Pulmonary artery endothelial cell (primary cell): ENCODE measurements at regions not wholly inside any gene's neighbourhood (a gene's known extent, or its start where the extent isn't known, plus 50 kb on each side); places are given as distances from the start of the nearest gene placed in this dataset.
"Not testable (repeated sequence)": the region's sequence is repeated elsewhere in the genome, so short reads cannot be mapped to it uniquely, and the experiment has no call there.

Source experiments
- DNase-seq: peaks from one replicate; pipeline ENCODE4 v3.0.0-alpha.2; 2011; ENCODE audit warnings: low read depth, low spot score

DNA sequence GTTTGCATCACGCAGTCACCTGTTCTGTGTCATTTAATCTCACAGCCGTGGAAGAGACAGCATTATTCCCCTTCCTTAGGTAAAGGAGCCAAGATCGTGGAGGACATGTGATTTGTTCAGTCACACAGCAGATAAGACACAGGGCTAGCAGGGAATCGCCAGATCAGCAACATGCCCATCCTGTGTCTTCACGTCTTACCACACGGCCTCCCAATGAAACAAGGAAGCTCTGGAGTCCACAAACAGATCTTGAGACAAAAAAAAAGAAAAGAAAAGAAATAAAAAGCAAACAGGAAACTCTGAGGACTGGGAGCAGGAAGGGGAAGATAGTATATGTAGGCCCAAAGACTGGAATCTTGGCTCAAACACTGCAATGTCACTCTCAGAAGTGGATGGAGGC, 155.3 kb downstream of the ADSS2 start:
- DNase-seq: no peak

DNA sequence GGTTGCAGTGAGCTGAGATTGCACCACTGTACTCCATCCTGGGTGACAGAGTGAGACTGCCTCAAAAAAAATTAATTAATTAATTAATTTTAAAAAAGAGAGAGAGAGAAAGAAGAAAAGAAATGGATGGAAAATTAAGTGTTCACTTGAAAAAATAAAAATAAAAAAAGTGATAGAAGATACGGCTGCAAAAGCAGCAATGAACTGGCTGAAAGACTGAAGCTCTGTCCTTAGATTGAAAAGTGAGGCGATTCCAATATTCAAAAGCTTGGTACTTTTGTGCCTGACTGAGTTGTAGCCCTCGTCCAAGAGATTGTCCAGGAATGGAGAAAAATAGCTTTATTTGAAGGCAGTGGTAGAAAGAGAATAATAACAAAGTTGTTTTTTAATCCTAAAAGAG, 154.6 kb downstream of the ADSS2 start:
- DNase-seq: no peak

DNA sequence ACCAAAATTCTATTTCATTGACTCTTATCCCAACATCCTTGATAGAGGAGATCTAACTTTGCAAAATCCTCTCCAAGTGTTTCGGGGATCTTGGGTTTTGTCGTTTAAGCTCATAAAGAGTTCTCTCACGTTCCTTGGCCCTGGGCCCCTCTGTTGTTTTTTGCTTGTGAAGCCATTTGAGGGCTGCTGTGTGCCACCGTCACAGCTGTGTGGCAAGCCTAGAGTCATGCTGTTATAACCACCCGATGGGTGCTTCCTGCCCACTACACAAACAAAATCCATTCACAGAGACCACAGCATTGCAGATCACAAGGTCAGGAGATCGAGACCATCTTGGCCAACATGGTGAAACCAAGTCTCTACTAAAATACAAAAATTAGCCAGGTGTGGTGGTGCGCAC, 154.1 kb downstream of the ADSS2 start:
- no peak for DNase-seq

DNA sequence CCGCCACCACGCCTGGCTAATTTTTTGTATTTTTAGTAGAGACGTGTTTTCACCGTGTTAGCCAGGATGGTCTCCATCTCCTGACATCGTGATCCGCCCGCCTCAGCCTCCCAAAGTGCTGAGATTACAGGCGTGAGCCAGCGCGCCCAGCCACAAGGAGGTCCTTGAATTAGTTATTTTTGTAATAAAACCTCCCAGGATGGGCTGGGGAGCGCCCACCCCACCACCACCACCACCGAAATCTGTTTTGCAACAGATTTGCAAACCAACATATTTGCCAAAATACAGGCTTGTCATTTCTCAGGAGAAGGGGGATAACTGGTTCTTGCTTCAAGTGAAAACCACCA, 151.7 kb downstream of the ADSS2 start:
- DNase-seq: not testable (repeated sequence)

DNA sequence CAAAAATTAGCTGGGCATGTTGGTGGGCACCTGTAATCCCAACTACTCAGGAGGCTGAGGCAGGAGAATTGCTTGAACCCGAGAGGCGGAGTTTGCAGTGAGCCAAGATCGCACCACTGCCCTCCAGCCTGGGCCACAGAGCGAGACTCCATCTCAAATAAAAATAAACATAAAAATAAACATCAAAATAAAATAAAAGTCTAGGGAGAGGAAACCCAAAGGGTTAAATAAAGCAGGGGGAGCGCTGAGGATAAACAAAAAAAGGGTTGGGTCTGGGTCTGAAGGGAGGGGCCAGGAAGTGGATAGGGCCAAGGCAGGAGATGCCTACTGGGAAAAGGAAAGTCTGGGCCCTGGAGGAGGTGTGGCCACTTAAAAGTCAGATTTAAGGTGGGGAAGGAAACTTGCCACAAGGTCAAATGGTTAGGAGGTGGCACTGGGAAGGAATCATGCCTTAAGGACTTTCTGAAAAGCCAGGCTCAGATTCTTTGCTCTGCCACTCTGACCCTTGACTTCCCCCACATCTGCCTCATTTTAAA, 150.0 kb downstream of the ADSS2 start:
- no peak for DNase-seq

DNA sequence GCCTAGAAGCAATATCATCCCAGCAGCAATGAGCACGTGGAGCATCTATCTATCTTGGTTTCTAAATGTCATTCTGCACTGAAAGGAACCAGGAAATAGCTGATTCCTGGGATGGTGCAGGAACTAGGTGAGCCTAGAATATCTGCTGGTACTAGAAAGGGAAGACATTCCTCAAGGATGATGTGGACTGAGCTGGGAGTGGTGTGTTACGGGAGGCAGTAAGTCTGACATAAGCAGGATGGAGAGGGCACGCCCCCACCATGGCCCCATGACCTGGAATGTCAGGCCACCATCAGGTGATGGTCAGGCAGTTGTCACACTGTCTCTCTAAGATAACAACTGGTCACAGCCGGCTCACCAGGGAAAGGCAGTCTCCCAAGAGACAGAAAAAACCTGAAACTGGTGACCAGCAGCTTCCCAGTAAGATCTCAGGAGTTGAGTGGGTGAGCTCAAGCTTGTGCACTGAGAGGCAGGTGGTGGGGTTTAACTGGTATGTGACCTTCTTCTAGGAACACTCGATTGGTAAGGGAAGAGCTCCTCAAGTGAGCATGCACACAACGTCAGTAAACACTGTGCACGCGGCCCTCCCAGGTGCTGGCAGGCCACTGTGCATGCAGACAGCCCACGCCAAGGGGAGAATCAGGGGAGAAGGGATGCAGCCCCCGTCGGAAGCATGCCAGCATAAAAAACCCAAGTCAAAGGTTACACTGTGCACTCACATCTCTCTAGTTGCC, 148.7 kb downstream of the ADSS2 start:
- no peak for DNase-seq

DNA sequence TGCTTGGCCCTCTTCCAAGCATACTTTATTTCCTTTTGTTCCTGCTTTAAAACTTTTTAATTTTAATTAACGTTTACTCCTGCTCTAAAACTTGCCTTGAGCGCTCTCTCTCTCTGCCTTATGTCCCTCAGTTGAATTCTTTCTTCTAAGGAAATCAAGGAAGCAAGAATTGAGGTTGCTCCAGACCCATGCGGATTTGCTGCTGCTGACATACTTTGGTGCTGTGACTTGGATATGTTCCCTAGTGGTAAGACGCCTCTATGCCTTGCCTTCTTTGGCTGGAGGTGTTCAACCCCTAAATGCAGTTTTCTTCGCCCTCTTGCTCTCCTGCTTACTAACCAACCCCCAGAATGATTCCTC, 148.1 kb downstream of the ADSS2 start:
- no peak for DNase-seq

DNA sequence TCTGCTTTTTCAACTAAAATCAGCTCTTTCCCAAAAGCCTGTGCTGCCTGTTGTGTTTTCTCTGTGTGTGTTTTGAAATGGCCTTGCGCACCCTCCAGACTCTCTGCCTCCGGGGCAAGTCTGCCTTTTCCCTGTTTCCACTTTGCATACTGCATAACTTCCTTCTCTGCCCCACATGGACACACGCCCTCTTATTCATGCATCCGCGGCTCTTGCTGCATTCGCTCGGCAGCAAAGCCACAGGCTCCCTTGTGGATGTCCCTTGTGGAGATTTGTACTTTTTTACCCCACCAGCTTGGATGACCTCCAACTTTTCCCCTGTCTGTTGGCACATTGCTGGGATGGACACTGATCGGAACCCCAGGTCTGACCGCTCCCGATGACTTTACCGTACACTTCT, 147.6 kb downstream of the ADSS2 start:
- no peak for DNase-seq

DNA sequence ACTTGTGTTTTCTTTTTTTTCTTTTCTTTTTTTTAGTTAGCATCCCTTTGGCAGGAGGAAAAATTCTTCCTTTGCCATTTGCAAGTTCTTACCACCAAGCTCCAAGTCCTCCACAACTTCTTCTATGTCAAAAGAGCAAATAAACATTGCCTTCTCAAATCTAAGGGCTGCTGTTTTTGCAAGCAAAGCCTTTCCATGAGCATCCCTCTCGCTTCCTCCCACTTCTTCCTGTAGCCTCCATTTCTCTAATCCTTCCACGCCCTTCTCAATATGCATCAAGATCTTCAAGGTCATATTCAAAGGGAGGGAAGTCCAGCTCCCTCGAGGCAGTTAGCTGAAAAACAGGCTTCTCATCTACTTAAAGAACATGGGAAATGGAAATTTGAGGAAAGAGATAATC, 147.1 kb downstream of the ADSS2 start:
- DNase-seq: no peak

DNA sequence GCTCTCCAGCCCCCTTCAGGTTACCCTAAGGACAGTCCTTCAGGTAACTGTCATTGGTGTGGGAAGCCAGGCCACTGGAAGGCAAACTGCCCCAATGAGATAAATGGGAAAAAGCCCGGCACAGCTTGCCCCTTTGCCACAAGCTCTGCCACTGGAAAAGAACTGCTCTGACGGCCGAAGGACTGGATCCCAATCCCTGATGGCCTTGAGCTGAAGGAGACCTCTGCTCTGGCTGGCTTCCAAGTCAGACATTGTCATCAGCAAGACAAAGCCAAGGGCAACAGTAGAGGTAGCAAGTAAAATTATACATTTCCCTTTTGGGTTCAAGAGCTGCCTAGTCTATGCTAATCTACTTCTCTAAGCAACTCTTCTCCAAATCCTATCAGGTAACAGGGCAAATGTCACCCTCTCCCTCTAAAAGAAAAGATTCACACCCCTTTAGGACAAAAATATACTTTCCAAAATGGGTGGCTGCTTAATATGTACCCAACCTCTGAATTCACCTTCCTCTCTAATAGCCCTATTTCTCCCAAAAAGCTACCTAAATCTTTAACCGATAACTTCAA, 145.8 kb downstream of the ADSS2 start:
- DNase-seq: no peak

DNA sequence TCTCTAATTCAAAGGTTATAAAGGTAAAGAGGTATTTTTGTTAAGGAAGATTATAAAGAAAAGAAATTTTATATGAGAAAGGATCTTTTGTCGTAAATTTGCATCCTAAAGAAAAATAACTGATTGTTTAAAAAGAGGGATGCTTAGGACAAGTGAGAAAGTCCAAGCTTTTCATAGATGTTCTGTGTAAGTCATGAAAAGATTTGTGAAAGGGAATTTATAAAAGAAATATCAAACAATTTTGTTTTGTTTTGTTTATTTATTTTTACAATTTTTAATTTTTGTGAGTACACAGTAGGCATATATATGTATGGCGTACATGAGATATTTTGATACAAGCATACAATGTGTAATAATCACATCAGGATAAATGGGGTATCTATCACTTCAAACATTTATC, 145.2 kb downstream of the ADSS2 start:
- DNase-seq: no peak

DNA sequence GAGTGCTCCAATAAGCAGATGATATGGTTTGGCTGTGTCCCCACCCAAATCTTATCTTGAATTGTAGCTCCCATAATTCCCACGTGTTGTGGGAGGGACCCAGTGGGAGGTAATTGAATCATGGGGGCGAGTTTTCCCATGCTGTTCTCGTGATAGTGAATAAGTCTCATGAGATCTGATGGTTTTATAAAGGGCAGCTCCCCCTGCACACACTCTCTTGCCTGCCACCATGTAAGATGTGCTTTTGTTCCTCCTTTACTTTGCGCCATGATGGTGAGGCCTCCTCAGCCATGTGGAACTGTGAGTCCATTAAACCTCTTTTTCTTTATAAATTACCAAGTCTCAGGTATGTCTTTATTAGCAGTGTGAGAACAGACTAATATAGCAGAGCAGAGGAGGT, 142.5 kb downstream of the ADSS2 start:
- DNase-seq: not testable (repeated sequence)

DNA sequence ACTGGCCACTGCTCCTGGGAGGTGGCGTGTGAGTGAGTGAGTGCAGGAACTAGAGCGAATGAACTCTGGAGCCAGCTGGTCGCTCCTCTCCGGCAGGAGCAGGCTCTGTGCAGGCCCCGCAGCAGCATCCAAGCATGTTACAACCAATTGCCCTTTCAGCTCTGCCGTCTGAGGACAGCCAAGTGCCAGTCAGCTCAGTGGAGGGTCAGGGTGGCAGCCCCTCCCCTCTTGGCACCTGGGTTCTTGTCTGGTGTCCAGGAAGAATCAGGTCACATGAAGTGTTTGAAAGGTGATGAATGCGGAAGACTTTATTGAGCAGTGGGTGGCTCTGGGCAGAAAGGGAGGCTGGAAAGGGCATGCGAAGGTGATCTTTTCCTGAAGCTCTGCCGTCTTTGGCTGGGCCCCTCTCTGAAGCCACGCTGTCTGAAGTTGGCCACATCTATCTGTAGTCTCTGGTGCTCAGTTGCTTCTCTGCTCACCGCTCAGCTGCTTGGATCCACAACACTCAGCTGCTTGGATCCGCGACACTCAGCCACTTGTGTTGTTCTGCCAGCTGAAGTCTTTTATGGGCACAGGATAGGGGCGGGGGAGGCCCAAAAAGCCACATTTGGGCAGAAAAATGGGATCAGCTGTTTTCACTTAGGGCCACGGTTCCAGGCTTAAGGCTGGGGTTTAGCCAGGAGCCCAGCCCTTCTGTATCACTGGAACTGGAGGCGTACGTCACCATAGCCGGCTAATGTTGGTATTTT, 139.8 kb downstream of the ADSS2 start:
- DNase-seq: no peak

DNA sequence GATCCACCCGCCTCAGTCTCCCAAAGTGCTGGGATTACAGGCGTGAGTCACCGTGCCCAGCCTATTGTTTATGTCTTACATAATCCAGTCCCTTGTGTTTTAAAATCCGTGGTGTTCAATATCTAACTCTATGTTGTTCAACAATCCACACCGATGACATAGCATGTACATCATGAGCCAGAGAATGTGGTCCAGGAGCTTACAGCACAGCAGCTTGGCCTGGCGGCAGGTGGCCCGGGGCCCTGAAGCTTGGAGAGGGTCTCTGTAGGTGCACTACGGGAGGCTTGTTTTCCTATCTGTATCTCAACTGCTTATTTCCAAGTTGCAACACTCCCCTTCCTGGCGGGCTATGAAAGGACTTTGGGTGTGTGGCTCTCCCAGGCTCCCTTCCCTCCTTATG, 138.4 kb downstream of the ADSS2 start:
- DNase-seq: no peak

DNA sequence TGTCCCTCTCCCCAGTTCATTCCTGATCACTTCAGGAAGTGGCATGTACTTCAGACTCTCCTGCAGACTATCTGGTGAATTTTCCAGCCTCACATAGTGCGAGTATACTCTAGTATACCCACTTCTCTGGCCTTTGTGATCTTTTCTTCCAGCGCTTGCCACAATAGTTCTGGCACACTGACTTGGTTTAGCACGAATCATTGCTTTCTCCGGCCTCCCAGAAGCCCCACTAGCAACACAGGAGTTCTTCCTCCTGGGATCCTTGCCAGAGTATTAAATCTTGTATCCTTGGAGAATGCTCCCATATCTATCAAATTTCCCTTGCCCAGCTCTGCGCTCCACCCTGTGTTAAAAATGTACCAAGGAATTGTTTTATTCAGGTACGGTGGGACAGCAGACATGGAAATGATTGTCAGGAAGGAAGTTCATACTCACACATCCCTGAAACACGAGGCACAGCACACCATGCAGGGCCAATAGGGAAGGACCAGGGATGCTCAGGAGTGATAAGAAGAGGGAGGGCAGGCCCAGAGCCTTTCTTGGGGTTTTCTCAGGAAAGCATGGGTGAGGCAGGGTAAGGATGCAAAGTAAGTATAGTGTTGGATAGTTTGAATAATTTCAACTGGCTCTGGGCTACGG, 136.7 kb downstream of the ADSS2 start:
- peak; percentile 87 for DNase-seq

DNA sequence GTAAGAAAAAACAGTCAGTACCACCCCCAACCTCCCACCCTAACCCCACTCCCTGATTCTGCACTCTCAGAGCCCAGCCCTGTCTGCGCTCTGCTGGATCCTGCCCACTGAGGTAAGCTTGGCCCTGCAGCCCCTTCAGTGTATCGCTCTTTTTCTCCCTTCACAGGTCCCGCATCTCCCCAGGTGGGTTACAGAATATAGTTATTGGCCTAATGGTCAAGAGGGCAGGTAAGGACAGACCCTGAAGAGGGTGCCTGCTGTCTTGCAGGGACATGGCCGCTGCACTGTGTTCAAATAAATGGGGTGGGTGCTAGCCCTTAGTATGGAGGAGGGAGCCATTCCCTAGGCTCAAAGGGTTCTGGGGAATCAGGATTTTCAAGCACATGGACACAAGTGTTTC, 135.7 kb downstream of the ADSS2 start:
- DNase-seq: no peak

DNA sequence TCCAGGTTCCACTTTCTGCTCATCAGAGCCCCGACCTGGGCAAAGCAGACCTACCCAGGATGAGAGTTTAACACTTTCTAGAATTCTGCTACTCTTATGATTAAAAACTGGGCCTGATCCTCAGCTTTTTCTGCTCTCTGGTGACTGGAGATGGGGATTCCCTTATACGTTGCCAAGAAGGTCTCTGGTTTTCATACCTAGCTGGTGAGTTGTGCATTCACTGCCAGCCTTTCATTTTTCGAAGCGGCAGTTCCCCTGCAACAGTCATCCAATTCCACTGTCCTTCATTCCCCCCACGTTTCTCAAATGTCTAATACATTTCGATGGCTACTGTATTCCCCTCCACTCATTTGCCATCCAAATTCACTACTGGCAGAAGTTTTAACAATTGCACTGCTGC, 135.3 kb downstream of the ADSS2 start:
- DNase-seq: no peak

DNA sequence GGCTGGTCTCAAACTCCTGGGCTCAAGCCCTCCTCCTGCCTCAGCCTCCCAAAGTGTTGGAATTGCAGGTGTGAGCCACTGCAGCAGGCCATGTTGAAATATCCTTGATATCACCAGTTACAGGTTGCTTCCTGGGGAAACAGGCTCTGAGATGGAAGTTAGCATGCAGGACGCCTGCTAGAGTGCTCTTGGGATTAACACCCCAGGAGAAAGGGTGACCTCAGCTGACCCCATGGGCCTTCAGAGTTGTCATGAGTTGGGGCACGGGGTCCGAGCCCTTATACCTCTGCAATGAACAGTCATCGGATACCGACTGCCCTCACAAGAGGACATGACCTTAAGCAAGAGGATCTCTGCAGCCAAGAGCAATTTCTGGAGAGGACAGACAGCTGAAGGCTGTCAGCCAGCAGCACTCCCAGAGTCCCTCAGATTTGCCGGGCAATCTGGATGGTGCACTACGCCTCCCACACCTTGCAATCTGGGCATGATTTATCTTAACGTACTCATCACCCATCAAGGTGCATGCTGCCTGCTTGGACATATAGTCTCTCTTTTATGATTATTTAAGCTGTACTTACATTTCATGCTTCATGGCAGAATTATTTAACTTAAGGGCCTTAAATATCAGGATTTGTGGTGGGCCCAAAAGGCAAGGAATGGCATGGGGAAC, 134.6 kb downstream of the ADSS2 start:
- no peak for DNase-seq

DNA sequence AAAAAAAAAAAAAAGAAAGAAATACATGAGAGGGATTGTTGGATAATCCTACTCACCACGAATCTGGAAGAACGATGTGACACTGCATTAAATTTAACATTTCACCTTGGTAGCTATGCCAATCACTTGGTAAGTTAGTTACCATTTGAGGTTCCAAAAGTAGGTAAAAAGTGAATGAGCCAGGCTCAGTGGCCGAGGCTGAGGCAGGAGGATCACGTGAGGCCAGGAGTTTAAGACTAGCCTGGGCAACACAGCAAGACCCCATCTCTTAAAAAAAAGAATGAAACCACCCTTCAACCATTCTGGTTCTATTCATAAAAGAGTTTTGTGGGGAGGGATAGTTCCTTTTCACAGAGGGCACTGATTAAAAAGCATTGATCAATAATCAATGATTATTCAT, 133.6 kb downstream of the ADSS2 start:
- DNase-seq: no peak

DNA sequence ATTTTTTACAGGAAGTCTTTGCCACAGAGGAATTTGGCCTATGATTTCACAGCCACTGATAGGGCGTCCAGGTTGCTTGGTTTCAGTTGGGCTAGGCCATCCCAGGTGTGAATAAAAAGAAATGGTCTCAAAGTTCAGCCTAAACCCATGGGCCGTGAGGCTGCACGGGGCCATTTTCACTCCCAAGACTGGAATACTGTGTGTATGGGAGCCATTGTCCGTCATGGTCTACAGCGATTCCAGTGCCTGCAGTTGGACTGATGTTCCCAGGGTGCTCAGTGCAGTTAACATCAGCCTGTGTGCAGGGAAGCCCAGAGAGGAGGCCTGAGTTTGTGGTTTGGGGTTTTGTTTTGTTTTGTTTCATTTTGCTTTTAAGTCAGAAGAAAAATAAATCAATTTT, 133.2 kb downstream of the ADSS2 start:
- no peak for DNase-seq

DNA sequence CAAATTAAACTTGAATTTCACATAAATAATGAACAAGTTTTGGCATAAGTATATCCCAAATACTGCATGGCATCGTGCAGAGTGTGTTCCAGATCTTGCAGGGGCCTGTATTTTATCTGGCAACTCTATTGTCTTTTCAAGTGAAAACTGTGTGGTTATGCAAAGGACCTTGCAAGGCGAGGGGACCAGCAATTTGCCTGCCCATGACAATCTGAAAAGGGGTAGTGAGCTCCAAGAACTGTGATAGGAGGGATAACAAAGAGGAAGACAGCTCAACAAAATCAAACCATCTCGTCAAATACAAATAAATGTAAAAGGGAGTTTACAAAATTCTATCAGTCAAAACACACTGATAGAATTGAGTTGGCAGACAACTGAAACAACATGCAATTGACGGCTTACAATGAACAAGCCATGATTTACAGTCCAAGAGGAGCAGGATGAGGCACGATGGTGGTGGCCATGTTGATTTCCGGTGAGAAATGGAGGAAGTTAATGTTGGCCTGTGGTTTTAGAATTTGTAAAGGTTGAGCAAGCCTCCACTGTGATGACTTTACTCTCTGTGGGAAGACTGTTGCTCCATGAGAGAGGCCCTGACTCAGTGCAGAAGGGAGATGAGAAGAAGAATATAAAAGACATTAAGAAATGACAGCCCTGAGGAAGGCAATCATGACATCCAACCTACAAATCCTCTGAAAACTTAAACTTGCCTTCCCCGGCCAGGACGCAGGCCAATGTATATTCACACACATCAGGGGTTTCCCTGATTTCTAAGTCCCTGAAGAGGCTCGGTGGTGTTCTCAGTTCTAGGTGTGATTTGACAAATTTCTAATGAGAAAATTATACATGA, 132.2 kb downstream of the ADSS2 start:
- DNase-seq: no peak
